T follicular helper cell (primary cell): ENCODE measurements at regions not wholly inside any gene's neighbourhood (a gene's known extent, or its start where the extent isn't known, plus 50 kb on each side); places are given as distances from the start of the nearest gene placed in this dataset.
"Not testable (repeated sequence)": the region's sequence is repeated elsewhere in the genome, so short reads cannot be mapped to it uniquely, and the experiment has no call there.

ENCODE experiments used
- DNase-seq: peaks from one replicate; pipeline ENCODE4 v3.0.0-alpha.2; 2020; ENCODE audit warnings: low read depth

DNA sequence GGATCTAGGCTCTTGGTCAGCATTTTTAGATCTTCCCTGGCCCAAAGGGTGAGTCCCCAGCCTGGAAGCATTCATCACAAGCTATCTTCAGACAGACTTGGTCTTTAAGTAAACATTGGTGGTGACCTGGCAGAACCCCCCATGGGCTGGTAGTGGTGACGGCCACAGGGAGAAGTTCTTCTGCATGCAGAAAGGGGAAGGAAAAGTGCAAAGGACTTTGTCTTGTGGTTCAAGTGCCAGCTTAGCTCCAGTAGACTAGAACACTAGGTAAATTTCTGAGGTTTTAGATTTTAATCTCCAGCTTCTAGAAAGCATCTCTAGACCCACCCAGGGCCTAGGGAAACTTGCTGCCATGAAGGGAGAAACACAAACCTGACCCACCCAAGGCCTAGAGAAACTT is 584.0 kb downstream of the CHSY3 start:
- DNase-seq = no peak

DNA sequence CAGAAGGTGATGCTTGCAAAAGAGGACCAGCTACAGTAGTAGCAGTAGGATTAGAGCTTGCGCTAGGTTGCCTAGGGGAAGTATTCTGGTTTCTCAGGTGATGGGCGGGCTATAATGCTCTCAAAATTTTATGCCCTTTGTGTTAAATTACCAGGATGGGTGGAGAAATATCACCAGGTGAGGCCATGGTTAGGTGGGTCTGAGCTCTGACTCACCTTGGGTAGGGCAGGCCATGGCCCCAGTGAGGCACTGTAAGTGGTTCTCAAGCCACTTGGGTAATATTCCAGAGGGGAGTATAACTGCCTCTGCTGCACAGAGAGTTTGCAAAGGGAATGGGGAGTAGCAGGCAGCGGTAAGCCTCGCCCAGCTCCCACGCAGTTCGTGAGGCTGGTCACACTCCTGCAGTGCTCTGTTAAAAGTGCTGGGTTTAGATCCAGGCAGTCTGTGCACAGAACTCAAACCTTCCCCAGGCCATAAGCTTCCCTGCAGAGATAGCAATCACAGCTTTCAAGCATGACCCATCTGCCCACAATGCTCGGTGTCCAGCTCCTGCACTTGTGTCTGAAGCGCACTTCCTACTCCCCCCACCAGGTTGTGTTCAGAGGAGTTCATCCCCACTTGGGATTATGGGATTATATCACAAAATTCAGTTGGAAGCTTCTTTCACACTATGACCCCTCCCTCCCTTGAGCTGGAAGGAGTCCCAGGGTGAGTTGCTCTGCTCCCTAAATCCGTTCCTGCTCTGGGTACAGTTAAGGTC is 575.0 kb downstream of the CHSY3 start:
- no peak for DNase-seq

DNA sequence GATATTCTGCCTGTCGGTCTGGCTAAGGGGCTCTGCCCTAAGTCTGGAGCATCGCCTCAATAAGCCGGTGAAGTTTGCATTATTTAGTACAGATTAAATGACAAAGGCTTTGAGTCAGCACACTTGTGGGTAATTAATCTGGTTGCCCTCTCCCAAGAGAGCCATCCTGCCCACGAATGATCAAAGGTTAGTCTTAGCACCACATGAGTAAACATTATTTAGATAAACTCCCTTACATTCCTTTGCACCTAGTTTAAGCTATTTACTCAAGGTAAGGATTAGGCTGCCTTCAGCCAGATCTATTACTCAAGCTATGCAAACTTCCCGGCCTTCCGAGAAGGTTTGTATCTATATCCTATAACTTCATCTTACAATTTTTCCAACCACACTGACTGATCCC is 572.1 kb downstream of the CHSY3 start:
- DNase-seq = no peak

DNA sequence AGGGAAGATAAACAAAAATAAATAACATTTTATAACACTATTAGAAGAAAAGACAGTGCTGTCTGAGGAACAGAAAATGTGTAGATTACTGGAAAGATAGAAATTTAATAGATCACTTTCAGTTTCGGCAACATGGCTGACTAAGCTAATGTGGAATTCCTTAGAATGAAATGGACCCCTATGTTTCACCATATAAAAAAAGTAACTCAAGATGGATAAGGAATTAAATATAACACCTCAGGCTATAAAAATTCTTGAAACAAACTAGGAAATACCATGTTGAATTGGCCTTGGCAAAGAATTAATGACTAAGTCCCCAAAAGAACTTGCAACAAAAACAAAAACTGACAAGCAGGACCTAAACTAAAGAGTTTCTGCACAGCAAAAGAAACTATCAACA is 558.3 kb downstream of the CHSY3 start:
- no peak for DNase-seq

DNA sequence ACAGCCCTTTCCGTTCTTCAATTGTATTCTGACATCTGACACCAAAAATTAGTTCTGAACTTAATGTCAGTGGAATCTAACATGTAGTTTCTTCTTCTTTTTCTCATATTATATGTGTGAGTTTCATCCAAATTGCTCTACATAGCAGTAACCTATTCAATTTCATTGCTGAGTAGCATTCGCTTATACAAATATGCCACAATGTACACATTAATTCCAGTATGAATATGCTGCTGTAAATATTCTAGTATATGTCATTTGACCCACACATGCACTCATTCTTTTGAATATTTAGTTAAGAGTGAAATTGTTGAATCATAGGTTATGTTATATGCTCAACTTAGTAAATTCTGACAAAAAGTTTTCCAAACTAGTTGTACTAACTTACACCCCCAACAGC is 550.9 kb downstream of the CHSY3 start:
- DNase-seq = no peak

DNA sequence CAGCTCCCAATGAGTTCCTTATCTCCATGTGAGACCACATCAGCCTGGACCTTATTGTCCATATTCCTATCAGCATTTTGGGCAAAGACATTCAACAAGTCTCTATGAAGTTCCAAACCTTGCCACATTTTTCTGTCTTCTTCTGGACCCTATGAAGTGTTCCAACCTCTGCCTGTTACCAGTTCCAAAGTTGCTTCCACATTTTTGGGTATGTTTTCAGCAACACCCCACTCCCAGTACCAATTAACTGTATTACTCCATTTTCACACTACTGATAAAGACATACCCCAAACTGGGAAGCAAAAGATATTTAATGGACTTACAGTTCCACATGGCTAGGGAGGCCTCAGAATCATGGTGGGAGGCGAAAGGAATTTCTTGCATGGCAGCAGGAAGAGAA is 548.5 kb downstream of the CHSY3 start:
- no peak for DNase-seq

DNA sequence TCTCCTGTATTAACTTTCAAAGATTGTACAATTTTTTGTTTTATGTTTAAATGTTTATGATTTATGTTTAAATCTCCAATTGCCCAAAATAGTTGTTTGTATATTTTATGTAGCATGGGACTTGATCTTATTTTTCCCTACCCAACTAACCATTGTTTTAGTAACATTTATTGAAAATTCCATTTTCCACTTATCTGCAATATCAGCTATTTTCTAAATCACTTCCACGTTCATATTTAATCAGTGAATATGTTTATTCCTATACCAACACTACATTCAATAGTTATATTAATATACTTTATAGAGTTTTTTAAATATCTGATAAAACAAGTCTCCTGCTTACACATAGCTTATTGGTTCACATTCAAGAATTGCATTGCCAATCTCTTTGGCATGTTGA is 532.2 kb downstream of the CHSY3 start:
- no peak for DNase-seq

DNA sequence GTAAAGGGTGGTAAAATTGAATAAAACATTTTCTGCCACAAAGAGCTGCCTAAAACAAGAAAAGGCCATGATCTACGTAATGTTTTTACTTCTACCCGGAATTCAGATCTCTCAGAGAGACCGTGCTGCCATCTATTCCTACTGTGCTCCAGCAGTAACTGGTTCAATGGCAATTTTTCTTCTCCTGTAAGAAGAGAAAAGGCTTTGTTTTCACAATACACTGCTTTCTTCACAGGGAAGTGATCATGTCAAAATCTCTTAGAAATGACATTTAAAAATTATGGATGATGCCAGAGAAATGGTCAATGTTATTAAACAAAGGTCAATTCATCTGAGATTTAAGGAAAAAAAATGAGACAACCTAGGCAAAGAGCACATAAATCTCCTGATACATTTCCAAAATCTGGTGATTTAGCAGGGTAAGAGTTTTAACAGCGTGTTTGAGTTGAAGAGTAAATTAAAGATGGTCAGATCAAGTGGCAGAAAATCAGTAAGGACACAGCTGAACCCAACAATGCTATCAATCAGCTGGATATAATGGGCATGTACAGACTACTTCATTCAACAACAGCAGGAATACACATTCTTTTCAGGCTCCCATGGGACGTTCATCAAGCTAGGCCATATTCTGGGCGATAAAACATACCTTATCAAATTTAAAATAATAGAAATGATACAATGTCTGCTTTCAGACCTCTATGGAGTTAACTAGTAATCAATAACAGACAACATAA is 523.1 kb downstream of the CHSY3 start:
- DNase-seq = no peak

DNA sequence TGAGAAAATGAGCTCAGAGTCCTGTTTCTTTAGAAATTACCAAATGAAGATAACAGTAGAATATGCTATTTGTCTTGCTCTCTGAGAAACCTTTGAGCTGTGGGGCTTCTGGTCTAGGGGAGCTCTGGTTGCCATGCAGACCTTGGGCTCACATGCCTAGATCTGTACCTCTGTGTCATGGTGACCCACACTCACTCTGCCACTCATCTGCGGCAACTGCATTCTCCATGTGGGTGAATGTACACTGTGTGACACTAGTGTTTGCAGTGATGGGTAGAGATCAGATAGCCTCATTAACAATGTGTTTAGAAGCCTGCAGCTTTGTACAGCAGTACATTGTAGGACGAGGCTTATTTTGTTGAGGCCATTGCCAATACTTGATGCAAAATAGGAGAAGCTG is 521.2 kb downstream of the CHSY3 start:
- no peak for DNase-seq

DNA sequence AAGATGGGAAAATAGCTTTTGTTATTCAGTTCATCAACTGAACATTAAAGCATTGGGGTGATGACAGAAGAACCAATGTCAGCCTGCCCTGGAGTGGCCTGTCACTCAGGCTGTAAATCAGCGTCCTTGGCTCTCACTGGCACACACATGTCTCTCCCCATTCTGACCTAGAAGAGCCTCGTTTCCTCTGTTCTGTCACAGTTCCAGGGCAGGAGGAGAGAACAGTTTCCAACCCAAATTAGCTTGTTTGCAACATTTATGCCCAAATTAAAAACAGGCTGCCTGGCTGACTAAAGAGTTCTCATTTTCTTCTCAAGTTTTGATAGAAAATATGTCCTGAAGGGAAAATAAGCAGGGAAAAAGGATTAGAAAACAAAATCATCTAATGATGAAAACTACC is 520.1 kb downstream of the CHSY3 start:
- no peak for DNase-seq

DNA sequence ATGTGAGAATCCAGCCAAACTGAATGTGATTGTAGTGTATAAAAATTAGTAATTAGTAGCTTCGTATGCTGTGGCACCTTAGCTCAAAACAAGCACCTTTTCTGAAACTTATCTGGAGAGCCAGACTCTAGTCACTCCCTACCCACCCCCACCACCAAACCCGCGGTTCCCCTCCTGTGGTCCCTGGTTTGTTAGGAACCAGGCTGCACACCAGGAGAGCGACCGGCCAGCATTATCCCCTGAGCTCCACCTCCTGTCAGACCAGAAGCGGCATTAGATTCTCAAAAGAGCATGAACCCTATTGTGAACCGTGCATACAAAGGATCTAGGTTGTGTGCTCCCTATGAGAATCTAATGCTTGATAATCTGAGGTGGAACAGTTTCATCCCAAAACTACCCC is 498.6 kb downstream of the CHSY3 start:
- DNase-seq = no peak

DNA sequence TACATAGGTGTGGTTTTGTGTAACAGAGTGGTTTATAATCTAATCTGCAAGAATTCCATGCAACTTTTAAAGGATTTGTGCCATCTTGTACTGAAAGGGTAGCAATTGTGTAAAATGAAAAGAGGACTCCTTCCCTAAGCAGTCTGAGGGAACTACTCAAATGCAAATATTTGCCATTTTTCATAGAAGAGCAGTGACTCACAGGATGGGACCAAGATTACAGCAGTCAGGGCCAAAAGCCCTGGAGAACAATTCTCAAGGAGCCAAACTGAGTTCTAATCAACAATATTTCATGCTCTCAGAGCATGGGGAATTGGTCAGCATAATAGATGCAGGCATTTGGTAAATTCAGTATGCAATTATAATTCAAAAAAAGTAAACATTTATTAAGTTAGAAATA is 495.8 kb downstream of the CHSY3 start:
- no peak for DNase-seq

DNA sequence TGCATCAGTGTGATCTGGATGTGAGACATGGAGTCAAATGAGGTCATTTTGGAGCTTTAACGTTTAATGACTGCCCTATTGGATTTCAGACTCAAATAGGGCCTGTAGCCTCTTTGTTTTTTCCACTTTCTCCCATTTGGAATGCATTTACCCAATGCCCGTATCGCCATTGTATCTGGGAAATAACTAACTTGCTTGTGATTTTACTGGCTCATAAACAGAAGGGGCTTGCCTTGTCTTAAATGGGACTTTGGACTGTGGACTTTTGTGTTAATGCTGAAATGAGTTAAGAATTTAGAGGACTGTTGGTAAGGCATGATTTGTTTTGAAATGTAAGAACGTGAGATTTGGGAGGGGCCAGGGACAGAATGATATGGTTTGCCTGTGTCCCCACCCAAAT is 494.6 kb downstream of the CHSY3 start:
- no peak for DNase-seq

DNA sequence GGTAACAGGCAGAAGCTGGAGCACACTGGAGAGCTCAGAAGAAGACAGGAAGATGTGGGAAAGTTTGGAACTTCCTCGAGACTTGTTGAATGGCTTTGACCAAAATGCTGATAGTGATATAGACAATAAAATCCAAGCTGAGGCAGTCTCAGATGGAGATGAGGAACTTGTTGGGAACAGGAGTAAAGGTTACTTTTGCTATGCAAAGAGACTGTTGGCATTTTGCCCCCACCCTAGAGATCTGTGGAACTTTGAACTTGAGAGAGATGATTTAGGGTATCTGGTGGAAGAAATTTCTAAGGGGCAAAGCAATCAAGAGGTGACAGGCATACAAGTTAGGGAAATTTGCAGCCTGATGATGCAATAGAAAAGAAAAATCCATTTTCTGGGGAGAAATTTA is 493.5 kb downstream of the CHSY3 start:
- not testable (repeated sequence) for DNase-seq

DNA sequence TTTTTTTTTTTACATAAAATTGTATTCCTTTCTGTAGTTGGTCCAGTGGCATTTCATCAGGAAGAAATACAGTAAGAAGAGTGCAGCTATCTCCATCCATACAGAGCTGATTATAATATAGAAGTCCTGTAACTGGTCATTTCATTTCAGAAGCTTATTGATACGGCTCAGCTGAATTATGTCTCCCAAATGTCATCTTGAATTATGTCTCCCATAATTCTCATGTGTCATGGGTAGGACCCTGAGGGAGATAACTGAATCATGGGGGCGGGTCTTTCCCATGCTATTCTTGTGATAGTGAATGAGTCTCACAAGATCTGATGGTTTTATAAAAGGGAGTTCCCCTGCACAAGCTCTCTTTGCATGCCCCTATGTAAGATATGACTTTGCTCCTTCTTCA is 492.9 kb downstream of the CHSY3 start:
- DNase-seq = no peak

DNA sequence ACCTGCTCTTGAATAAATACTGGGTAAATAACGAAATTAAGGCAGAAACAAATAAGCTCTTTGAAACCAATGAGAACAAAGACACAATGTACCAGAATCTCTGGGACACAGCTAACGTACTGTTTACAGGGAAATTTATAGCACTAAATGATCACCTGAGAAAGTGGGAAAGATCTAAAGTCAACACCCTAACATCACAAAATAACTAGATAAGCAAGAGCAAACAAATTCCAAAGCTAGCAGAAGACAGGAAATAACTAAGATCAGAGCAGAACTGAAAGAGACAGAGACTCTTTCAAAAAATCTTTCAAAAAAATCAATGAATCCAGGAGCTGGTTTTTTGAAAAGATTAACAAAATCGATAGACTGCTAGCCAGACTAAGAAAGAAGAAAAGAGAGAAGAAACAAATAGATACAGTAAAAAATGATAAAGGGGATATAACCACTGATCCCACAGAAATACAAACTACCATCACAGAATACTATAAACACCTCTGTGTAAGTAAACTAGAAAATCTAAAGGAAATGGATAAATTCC is 487.5 kb downstream of the CHSY3 start:
- not testable (repeated sequence) for DNase-seq

DNA sequence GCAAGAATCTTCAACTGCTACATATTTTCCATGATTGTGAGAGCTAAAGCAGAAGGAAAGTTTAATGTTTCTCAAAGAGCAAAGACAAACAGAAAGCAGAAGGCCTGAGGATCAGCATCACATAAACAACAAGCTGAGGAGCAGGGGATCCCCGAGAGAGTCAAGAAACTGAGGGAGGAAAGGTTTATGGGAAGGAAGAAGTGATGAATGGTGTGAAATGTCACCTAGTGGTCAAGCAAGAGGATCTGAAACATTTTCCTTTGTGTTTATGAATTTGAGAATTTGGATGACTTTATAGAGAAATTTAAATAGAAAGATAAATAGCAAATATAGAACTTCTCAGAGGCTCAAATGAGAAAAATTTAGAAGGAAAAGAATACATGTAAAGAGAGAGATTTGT is 481.9 kb downstream of the CHSY3 start:
- DNase-seq = no peak

DNA sequence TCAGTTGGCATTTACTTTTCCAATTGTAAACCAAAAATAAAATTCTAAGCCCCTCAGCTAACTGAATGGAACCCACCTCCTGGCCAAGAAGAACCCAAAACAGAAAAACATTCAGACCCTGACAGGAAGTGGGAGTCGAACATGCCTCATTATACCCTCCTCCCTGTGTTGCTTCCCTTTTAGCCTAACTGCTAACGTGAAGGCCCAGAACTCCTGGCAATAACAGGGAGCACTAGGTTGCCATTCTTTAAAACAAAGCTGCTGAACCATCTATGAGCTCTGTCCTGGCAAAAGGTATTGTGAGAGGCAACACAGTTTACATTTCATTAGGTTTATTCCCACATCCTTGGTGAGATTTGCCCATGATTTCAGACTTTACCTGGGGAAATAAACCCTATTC is 481.4 kb downstream of the CHSY3 start:
- no peak for DNase-seq

DNA sequence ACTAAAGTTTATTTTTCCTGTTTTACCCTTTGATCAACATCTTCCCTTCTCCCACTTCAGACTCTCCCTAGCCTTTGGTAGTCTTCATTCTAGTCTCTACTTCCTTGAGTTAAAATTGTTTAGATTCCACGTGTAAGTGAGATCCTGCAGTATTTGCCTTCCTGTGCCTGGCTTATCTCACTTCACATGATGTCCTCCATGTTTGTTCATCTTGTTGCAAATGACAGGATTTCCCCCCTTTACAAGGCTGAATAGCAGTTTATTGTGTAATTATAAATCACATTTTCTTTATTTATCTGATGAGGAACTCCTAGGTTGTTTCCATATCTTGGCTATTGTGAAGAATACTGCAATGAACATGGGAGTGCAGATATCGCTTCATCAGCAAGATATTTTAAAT is 461.7 kb downstream of the CHSY3 start:
- DNase-seq = no peak

DNA sequence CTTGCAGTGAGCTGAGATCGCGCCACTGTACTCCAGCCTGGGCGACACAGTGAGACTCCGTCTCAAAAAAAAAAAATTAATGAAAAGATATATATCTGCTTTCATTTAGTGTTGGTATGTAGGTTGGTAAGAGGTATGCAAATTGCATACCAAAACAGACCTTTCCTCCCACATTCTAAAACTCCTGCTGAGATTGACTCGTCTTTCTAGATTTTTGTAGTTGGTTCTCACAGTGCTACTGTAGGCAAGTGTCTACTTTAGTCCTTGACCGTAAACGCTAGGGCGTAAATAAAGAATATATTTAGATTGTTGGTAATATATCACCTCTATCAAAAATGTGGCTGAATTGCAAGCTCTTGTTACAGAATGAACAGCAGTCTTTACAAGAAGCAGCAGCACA is 445.9 kb downstream of the CHSY3 start:
- no peak for DNase-seq

DNA sequence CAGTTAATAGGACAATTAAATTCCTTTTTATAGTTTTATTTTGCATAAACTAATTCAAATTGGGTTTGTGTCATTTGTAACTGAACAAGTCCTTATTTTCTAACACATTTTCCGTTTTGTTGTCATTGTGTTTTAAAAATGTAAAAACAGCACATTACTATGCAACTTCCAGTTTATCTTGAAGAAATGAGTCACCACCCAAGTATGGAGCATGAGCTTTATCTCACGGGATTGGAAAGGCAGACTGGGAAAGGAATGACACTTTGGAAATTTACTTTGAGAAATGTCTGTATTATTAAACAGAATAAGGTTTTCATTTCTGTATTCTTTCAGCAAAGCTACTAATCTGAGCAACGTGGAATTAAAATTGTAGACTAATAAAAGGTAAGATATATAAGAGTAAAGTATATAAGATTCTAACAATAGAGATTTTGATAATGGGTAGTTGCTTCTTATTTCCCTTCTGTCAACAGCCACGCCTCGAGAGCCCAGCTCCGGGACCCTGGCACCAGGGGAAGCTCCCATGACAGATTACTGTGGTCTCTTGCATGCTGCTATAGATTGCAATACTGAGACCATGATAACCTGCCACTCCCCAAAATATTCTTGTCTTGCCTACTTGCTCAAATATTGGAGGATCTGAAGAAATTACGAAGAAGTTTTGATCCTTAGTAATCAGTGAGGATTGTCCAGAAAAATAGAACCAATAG is 433.1 kb downstream of the CHSY3 start:
- DNase-seq = no peak

DNA sequence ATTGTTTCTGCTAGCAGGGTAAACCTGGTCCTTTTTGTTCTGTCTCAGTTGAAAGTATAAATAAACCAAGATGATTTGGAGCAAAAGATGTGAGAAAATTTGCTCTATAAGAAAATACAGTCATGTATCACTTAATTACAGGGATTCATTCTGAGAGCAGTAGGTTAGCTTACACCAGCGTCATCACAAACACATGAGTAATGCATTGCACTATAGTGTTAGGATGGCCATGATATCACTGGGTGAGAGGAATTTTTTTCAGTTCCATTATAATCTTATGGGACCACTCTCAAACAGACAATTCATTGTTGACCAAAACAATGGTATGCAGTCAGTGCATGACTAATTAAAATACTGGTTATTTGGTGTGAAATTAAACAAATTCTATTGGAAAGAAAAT is 430.9 kb downstream of the CHSY3 start:
- DNase-seq = no peak

DNA sequence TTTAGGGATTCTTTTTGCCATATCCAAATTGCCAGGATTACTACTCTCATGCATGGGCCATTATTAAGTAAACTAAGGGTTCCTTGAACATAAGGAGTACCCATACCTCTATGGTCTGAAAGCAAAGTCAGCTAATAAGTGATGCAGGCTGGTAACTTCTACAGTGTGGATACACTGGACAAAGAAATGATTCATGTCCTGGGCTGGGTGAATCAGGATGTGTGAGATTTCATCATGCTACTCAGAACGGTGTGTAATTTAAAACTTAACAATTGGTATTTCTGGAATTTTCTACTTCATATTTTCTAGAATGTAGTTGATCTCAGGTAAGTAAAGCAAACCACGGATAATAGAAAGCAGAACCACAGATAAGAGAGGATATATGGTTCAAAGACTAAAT is 428.8 kb downstream of the CHSY3 start:
- no peak for DNase-seq
